ENCODE measurements at regions not wholly inside any gene's neighbourhood (a gene's known extent, or its start where the extent isn't known, plus 50 kb on each side); places are given as distances from the start of the nearest gene placed in this dataset.

DNA sequence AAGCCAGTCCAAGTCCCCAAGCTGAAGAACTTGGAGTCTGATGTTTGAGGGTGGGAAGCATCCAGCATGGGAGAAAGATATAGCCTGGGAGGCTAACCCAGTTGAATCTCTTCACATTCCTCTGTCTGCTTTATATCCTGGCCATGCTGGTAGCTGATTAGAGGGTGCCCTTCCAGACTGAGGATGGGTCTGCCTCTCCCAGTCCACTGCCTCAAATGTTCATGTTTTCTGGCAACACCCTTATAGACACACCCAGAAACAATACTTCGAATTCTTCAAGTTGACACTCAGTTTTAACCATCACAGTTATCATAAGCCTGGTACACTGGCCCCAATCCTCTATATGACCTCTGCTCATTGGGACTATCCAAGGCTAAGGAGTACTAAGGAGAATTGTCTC lies 124.1 kb upstream of the WDR1 start:
- no peak overlapping the region for H3K23ac ChIP-seq (ENCODE audit: low read depth, low read length)
- no peak overlapping the region for H2AK5ac ChIP-seq (ENCODE audit: low read depth, low read length)
- no peak overlapping the region for H2BK120ac ChIP-seq (ENCODE audit: low read depth, low read length)
- H3K4me2 ChIP-seq (ENCODE audit: low read depth, low read length), result no peak overlapping the region
- H4K5ac ChIP-seq (ENCODE audit: low read depth, low read length), result no peak overlapping the region
- H3K14ac ChIP-seq (replicated peaks; ENCODE audit: low read depth, low read length), result no peak overlapping the region
- no peak overlapping the region for H3K9ac ChIP-seq (ENCODE audit: low read depth, low read length)
- H3K27ac ChIP-seq (ENCODE audit: insufficient read depth, low read length), result no peak overlapping the region
- no peak overlapping the region for H2AK9ac ChIP-seq (replicated peaks; ENCODE audit: low read depth, low read length, poor library complexity)
- no TSS peak for BruUV-seq (replicated peaks)
- intact Hi-C loops (cut with micrococcal nuclease) (no loop called here), in situ Hi-C loops (cut with MboI; ENCODE audit: low sequenced_read_pairs) (no loop called here), dilution Hi-C loops (cut with HindIII; ENCODE audit: low sequenced_read_pairs, unreplicated experiment) (no loop called here)
- 0% methylated on average over 1 of the region's 1 CpG; no CpG with 5 or more reads in 1 of the 2 experiments for WGBS, 2 experiments (ENCODE audit: extremely low coverage in 2 of 2, insufficient read length in 1 of 2)
- no peak overlapping the region for H3K4ac ChIP-seq (ENCODE audit: low read depth, low read length)
- no peaks in the 10 kb centered on the region for H3K27me3 ChIP-seq (ENCODE audit: control insufficient read depth, insufficient read depth, low read length)
- H3K56ac ChIP-seq (ENCODE audit: extremely low read depth, insufficient read depth, low read length), result no peak overlapping the region
- H3K36me3 ChIP-seq (ENCODE audit: control insufficient read depth, insufficient read depth, low read length), result no peaks in the 10 kb centered on the region
- no peaks in the 10 kb centered on the region for H3K9me1 ChIP-seq (ENCODE audit: insufficient read depth, low read length)
- no peak for ATAC-seq (ENCODE audit: low read depth)
- H4K91ac ChIP-seq (ENCODE audit: insufficient read depth, low read depth, low read length), result no peak overlapping the region
- H2BK20ac ChIP-seq (ENCODE audit: low read depth, low read length), result no peak overlapping the region
- no peak overlapping the region for H2BK15ac ChIP-seq (ENCODE audit: low read depth, low read length)
- no peak overlapping the region for H2AFZ ChIP-seq (replicated peaks; ENCODE audit: low read length, poor library complexity)
- no peak overlapping the region for H4K8ac ChIP-seq (ENCODE audit: low read depth in 2 of 2, low read length in 2 of 2)
- H3K18ac ChIP-seq (ENCODE audit: low read depth, low read length), result no peak overlapping the region
- no peak overlapping the region for H3K4me3 ChIP-seq (ENCODE audit: insufficient read depth, low read depth, low read length)
- H3K79me1 ChIP-seq (ENCODE audit: low read depth in 1 of 2, low read length in 2 of 2), result no peaks in the 10 kb centered on the region
- no peak for DNase-seq
- no peak overlapping the region for H2BK5ac ChIP-seq (ENCODE audit: low read depth, low read length, poor library complexity, severe bottlenecking)
- H3K9me3 ChIP-seq (ENCODE audit: control insufficient read depth, insufficient read depth, low read length), result no peaks in the 10 kb centered on the region; the same call in none of the 2 replicates
- ChIA-PET CTCF (no interaction called here), POLR2A (ENCODE audit: unreplicated experiment) (no interaction called here)
- H4K20me1 ChIP-seq (ENCODE audit: insufficient read depth, low read length), result no peaks in the 10 kb centered on the region
- TF ChIP-seq BHLHE40 (IDR thresholded peaks at IDR 0.05; ENCODE audit: low read depth, low read length), result no peak
- no peak for TF ChIP-seq RAD21 (IDR thresholded peaks at IDR 0.05; ENCODE audit: low read length)
- TF ChIP-seq POLR2A (IDR thresholded peaks at IDR 0.05; ENCODE audit: low read depth, low read length), result no peak
- no peak for TF ChIP-seq NFE2L2 (IDR thresholded peaks at IDR 0.05; ENCODE audit: low read depth, low read length)
- TF ChIP-seq, protein P1, sequence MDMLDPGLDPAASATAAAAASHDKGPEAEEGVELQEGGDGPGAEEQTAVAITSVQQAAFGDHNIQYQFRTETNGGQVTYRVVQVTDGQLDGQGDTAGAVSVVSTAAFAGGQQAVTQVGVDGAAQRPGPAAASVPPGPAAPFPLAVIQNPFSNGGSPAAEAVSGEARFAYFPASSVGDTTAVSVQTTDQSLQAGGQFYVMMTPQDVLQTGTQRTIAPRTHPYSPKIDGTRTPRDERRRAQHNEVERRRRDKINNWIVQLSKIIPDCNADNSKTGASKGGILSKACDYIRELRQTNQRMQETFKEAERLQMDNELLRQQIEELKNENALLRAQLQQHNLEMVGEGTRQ (IDR thresholded peaks at IDR 0.05; ENCODE audit: low read depth, low read length), result no peak
- no peak for TF ChIP-seq RFX5 (IDR thresholded peaks at IDR 0.05; ENCODE audit: low read depth, low read length)
- no peak for TF ChIP-seq SMC3 (IDR thresholded peaks at IDR 0.05; ENCODE audit: low read depth, low read length)
- TF ChIP-seq MAZ (IDR thresholded peaks at IDR 0.05; ENCODE audit: borderline replicate concordance, low read depth, low read length), result no peak
- TF ChIP-seq RCOR1 (IDR thresholded peaks at IDR 0.05; ENCODE audit: insufficient replicate concordance, low read length), result no peak
- TF ChIP-seq CHD1 (IDR thresholded peaks at IDR 0.05; ENCODE audit: low read depth, low read length), result no peak
- TF ChIP-seq, protein P2, sequence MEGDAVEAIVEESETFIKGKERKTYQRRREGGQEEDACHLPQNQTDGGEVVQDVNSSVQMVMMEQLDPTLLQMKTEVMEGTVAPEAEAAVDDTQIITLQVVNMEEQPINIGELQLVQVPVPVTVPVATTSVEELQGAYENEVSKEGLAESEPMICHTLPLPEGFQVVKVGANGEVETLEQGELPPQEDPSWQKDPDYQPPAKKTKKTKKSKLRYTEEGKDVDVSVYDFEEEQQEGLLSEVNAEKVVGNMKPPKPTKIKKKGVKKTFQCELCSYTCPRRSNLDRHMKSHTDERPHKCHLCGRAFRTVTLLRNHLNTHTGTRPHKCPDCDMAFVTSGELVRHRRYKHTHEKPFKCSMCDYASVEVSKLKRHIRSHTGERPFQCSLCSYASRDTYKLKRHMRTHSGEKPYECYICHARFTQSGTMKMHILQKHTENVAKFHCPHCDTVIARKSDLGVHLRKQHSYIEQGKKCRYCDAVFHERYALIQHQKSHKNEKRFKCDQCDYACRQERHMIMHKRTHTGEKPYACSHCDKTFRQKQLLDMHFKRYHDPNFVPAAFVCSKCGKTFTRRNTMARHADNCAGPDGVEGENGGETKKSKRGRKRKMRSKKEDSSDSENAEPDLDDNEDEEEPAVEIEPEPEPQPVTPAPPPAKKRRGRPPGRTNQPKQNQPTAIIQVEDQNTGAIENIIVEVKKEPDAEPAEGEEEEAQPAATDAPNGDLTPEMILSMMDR (conservative IDR thresholded peaks at IDR 0.05; ENCODE audit: low read depth, low read length), result no peak
- no peak for TF ChIP-seq MAFK (IDR thresholded peaks at IDR 0.05; ENCODE audit: low read depth, low read length)
- TF ChIP-seq CEBPB (IDR thresholded peaks at IDR 0.05; ENCODE audit: low read depth, low read length), result no peak
- TF ChIP-seq MXI1 (IDR thresholded peaks at IDR 0.05; ENCODE audit: borderline replicate concordance, low read depth, low read length), result no peak
- TF ChIP-seq FOS (IDR thresholded peaks at IDR 0.05; ENCODE audit: low read depth, low read length), result no peak
- TF ChIP-seq, protein P3, sequence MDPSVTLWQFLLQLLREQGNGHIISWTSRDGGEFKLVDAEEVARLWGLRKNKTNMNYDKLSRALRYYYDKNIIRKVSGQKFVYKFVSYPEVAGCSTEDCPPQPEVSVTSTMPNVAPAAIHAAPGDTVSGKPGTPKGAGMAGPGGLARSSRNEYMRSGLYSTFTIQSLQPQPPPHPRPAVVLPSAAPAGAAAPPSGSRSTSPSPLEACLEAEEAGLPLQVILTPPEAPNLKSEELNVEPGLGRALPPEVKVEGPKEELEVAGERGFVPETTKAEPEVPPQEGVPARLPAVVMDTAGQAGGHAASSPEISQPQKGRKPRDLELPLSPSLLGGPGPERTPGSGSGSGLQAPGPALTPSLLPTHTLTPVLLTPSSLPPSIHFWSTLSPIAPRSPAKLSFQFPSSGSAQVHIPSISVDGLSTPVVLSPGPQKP (IDR thresholded peaks at IDR 0.05; ENCODE audit: borderline replicate concordance, low read depth, low read length), result no peak
- no peaks in the 10 kb centered on the region for H3K4me1 ChIP-seq (ENCODE audit: control insufficient read depth, insufficient read depth, low read length)
